GF-D8 (cell line): ENCODE measurements at regions not wholly inside any gene's neighbourhood (a gene's known extent, or its start where the extent isn't known, plus 50 kb on each side); places are given as distances from the start of the nearest gene placed in this dataset.

ENCODE experiments used
- DNase-seq: peaks from one replicate; lab custom pipeline; 2025; lab: John Stamatoyannopoulos, UW

- DNase-seq, result no peak
Observed at GRCh38 chr18:2312440-2312839, 258.9 kb downstream of the METTL4 start.

- DNase-seq, result no peak
Observed at GRCh38 chr18:2313332-2313731, 258.0 kb downstream of the METTL4 start.

DNA sequence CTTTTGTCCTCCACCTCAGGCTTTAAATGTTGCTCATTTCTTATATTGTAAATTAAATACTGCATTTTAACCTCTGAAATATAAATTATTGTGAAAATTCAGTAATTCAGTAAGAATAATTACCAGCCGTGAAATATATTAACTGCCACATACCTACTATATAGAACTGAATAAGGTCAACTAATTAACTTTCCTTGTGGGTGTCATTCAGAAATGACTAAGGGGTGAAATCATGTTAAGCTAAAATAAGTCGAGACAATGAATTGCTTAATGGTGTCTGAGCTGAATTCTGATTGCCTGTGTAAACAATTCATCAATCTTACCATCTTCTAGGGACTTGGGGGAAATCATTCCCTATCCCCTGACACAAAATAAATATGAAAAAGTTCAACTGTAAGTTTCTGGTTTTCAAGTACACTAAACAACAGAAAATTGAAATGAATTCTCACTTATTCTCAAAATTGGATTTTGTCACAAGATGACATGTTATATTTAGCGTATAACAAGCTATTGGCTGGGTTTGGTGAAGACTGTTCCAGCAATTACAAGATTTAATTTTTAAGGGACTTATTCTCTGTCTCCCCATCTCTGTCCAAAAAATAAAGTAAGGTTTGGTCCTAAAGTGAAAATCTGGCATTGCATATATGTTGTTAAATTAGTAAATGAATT, 255.1 kb downstream of the METTL4 start:
- no peak for DNase-seq

GRCh38 chr18:2316751-2317696, 254.3 kb downstream of the METTL4 start:
- DNase-seq, result no peak

DNA sequence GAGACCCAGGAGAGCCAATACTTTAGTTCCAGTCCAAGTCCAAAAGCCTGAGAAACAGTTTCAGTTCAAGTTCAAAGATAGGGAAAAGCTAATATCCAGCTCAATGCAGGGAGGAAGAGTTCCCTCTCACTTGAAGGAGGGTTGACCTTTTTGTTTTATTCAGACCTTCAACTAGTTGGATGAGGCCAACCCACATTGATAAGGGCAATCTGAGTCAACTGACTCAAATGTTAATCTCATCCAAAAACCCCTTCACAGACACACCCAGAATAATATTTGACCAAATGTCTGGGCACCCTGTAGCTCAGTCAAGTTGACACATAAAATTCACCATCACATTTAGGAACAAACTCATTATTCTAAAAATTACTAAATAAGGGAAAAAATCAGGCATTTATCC, 246.8 kb downstream of the METTL4 start:
- DNase-seq, result no peak

GRCh38 chr18:2325308-2325849, 245.9 kb downstream of the METTL4 start:
- no peak for DNase-seq

GRCh38 chr18:2325933-2326332, 245.4 kb downstream of the METTL4 start:
- no peak for DNase-seq

- DNase-seq, result no peak
Observed at GRCh38 chr18:2326999-2327398, 244.3 kb downstream of the METTL4 start.

DNA sequence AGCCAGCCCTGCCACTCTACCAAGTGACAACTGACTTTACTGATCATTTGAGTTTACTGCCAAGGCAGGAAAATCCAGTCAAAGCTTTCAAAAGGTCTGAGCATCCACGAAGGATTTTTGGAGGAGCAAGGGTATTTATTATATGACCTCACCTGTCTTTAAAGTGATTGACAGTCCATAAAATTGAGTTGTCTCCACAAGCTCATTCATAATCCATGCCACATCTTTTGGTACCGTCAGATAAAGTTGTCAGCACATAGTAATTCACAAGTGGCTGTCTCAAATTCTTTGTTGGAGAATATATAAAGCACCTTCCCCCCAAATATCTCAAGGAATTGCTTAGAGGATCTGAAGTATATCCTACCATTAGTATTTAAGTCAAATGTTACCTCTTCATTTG, 240.5 kb downstream of the METTL4 start:
- DNase-seq, result no peak

- DNase-seq, result no peak
Observed at GRCh38 chr18:2331491-2331890, 239.8 kb downstream of the METTL4 start.

DNA sequence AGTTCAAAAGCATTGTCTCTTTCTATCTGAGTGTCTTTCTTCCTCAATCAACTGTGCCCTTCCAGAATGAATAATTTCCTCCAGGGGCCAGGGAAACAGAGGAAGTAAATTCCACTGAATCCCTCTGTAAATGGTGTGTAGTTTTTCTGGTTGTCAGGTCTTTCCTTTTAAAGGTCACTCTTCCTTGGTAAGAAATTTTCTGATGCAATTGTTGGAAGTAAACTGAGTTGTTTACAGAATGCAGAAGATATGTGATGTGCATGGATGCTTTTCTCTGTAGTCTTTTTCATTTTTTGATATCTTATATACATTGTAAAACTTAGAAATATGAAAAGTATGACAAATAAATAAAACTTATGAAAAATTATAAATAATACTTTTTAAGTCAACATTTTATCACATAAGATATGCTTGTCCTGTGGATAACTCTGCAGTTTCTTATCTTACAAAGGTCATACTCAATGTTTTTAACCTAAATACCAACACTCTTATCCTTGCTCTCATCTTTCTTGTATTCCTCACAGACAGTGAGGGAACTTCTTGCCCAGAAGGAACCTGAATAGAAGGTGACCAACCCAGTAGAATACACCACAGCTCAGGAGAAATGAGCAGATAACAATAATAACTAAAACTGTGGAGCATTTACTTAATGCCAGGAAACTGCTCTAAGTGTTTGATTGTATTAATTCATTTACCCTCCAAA, 234.5 kb downstream of the METTL4 start:
- DNase-seq, result no peak

DNA sequence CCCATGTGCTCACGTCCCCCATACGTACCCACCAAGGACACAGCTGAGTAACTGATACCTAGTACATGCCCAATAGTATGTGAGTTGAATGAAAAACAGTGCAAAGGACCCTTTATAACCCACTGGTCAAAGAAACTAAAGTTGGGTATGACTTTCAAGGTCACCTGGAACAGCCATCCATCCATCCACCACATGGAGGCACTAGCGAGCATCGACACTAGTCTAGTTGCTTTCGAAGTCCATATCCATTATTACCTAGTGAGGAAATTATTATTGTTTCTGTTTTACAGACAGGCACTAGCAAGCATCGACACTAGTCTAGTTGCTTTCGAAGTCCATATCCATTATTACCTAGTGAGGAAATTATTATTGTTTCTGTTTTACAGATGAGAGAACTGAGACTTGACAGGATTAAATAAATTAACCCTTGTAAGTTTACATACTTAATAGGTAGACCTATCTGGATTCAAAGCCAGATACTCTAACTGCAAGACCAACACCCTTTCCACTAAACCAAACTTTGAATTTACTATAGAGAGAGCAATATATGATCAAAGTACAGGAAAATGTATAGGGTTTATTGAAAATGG, 233.7 kb downstream of the METTL4 start:
- no peak for DNase-seq

DNA sequence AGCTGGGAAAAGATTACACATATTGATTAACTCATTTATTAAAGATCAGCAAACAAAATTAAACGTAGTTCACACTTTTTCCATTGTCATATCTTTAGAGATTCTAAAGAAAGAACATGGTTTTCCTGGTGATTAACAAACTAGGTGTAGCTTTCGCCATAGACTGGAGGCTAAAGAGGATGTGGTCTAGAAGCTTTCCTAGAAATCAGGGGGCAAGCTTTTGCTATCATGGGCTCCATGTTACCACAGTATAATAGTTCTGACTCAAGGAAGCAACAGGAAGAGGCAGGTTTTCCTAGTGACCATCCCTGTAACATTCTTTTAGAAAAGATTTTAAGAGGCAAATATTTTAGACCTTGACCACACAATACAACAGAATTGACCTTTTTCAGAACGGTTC, 232.7 kb downstream of the METTL4 start:
- peak; percentile 80 for DNase-seq

- DNase-seq, result no peak
Observed at GRCh38 chr18:2340335-2340734, 231.0 kb downstream of the METTL4 start.

- no peak for DNase-seq
Observed at GRCh38 chr18:2348003-2348402, 223.3 kb downstream of the METTL4 start.

GRCh38 chr18:2351126-2351850, 220.0 kb downstream of the METTL4 start:
- DNase-seq, result no peak

DNA sequence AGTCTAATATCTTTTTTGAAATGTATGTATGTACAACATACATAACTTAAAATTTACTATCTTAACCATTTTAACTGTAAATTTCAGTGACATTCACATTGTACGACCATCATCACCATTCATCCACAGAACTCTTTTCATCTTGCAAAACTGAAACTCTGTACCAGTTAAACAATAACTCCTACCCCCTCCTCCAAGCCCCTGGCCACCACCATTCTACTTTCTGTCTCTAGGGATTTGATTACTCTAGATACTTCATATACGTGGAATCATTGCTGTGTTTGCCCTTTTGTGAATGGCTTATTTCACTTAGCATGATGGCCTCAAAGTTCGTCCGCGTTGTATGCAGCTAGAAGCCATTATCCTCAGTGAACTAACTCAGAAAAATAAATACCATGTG, 217.0 kb downstream of the METTL4 start:
- DNase-seq, result no peak

- DNase-seq, result no peak
Observed at GRCh38 chr18:2356906-2357305, 214.4 kb downstream of the METTL4 start.

- no peak for DNase-seq
Observed at GRCh38 chr18:2360861-2361260, 210.4 kb downstream of the METTL4 start.

DNA sequence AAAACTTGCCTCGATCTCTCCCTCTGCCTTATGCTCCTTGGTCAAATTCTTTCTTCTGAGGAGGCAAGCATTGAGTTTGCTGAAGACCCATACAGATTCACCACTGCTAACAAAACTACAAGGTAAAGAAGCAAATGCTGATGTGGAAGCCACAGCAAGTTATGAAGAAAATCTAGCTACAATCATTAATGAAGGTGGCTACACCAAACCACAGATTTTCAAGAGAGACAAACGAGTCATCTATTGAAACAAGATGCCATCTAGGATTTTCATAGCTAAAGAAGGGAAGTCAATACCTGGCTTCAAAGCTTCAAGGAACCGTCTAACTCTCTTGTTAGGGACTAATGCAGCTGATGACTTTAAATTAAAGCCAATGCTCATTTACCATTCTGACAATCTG, 203.2 kb downstream of the METTL4 start:
- DNase-seq, result no peak

- no peak for DNase-seq
Observed at GRCh38 chr18:2376707-2377106, 194.6 kb downstream of the METTL4 start.
